ENCODE measurements at regions not wholly inside any gene's neighbourhood (a gene's known extent, or its start where the extent isn't known, plus 50 kb on each side); places are given as distances from the start of the nearest gene placed in this dataset.

- H3K36me3 ChIP-seq (ENCODE audit: control insufficient read depth, insufficient read depth, low read length): no peaks in the 10 kb centered on the region
- H3K27me3 ChIP-seq (replicated peaks; ENCODE audit: control insufficient read depth, insufficient read depth, low read length): no peaks in the 10 kb centered on the region
- TF ChIP-seq CTCF (IDR thresholded peaks at IDR 0.05; ENCODE audit: insufficient read depth, low read length, poor library complexity, severe bottlenecking): no peak
- no peak overlapping the region for H3K4me3 ChIP-seq (replicated peaks; ENCODE audit: low read depth, low read length)
- no peak for DNase-seq (ENCODE audit: extremely low read depth, insufficient read length)
Observed at GRCh38 chr1:113320972-113321680, 69.2 kb upstream of the MAGI3 start.

GRCh38 chr1:113321771-113322387, 68.4 kb upstream of the MAGI3 start:
- no peak for DNase-seq (ENCODE audit: extremely low read depth, insufficient read length)
- no peak for TF ChIP-seq CTCF (IDR thresholded peaks at IDR 0.05; ENCODE audit: insufficient read depth, low read length, poor library complexity, severe bottlenecking)
- no peaks in the 10 kb centered on the region for H3K27me3 ChIP-seq (replicated peaks; ENCODE audit: control insufficient read depth, insufficient read depth, low read length)

GRCh38 chr1:113322439-113322838, 67.9 kb upstream of the MAGI3 start:
- H3K4me3 ChIP-seq (replicated peaks; ENCODE audit: low read depth, low read length): no peak overlapping the region
- TF ChIP-seq CTCF (IDR thresholded peaks at IDR 0.05; ENCODE audit: insufficient read depth, low read length, poor library complexity, severe bottlenecking): no peak
- DNase-seq (ENCODE audit: extremely low read depth, insufficient read length): no peak
- H3K27me3 ChIP-seq (replicated peaks; ENCODE audit: control insufficient read depth, insufficient read depth, low read length): no peaks in the 10 kb centered on the region
- H3K36me3 ChIP-seq (ENCODE audit: control insufficient read depth, insufficient read depth, low read length): no peaks in the 10 kb centered on the region

More at GRCh38 chr1:113321771-113322387, 68.4 kb upstream of the MAGI3 start:
- Histone ChIP-seq H3K36me3 (ENCODE audit: control insufficient read depth, insufficient read depth, low read length) (no peaks in the 10 kb centered on the region), H3K4me3 (replicated peaks; ENCODE audit: low read depth, low read length) (no peak overlapping the region)

- DNase-seq (ENCODE audit: extremely low read depth, insufficient read length): no peak
- no peak for TF ChIP-seq CTCF (IDR thresholded peaks at IDR 0.05; ENCODE audit: insufficient read depth, low read length, poor library complexity, severe bottlenecking)
- H3K4me3 ChIP-seq (replicated peaks; ENCODE audit: low read depth, low read length): no peak overlapping the region
- no peaks in the 10 kb centered on the region for H3K36me3 ChIP-seq (ENCODE audit: control insufficient read depth, insufficient read depth, low read length)
- no peaks in the 10 kb centered on the region for H3K27me3 ChIP-seq (replicated peaks; ENCODE audit: control insufficient read depth, insufficient read depth, low read length)
Observed at GRCh38 chr1:113325022-113325421, 65.3 kb upstream of the MAGI3 start.

GRCh38 chr1:113326976-113327375, 63.3 kb upstream of the MAGI3 start:
- no peak overlapping the region for H3K4me3 ChIP-seq (replicated peaks; ENCODE audit: low read depth, low read length)
- TF ChIP-seq CTCF (IDR thresholded peaks at IDR 0.05; ENCODE audit: insufficient read depth, low read length, poor library complexity, severe bottlenecking): no peak
- H3K36me3 ChIP-seq (ENCODE audit: control insufficient read depth, insufficient read depth, low read length): no peaks in the 10 kb centered on the region
- no peak for DNase-seq (ENCODE audit: extremely low read depth, insufficient read length)
- H3K27me3 ChIP-seq (replicated peaks; ENCODE audit: control insufficient read depth, insufficient read depth, low read length): no peaks in the 10 kb centered on the region
